Left ventricle myocardium inferior (tissue), 1 donor: ENCODE measurements at regions not wholly inside any gene's neighbourhood (a gene's known extent, or its start where the extent isn't known, plus 50 kb on each side); places are given as distances from the start of the nearest gene placed in this dataset.
"Not testable (repeated sequence)": the region's sequence is repeated elsewhere in the genome, so short reads cannot be mapped to it uniquely, and the experiment has no call there.

ENCODE experiments used
- DNase-seq: peaks from one replicate; pipeline ENCODE4 v3.0.0-alpha.2; 2020
- H3K27ac ChIP-seq: fragments of 200-600 bp; replicated peaks from 2 replicates; pipeline ENCODE4 v1.8.0; 2021
- H3K27me3 ChIP-seq: fragments of 200-600 bp; 2 replicates; pipeline ENCODE4 v1.8.0; 2021; ENCODE audit warnings: low read depth
- H3K36me3 ChIP-seq: fragments of 200-600 bp; 2 replicates; pipeline ENCODE4 v1.8.0; 2021
- H3K4me1 ChIP-seq: fragments of 200-600 bp; 2 replicates; pipeline ENCODE4 v1.8.0; 2021
- H3K4me3 ChIP-seq: fragments of 200-600 bp; 2 replicates; pipeline ENCODE4 v1.8.0; 2021; ENCODE audit warnings: mild to moderate bottlenecking, moderate library complexity
- H3K9me3 ChIP-seq: fragments of 200-600 bp; replicated peaks from 2 replicates; pipeline ENCODE4 v1.8.0; 2021
- intact Hi-C: fragments of 100-400 bp; cut with micrococcal nuclease; formaldehyde crosslinking; loops from one replicate; pipeline ENCODE4 v1.11.0; 2022
- TF ChIP-seq, protein P1 (sequence below): fragments of 200-600 bp; IDR thresholded peaks from 2 replicates; pipeline ENCODE4 v1.8.0; 2021; ENCODE audit warnings: antibody characterized with exemption, mild to moderate bottlenecking, borderline replicate concordance
- donor health status: DM: no; HTN: yes; CAD: no; lungs with severe emphysema.

DNA sequence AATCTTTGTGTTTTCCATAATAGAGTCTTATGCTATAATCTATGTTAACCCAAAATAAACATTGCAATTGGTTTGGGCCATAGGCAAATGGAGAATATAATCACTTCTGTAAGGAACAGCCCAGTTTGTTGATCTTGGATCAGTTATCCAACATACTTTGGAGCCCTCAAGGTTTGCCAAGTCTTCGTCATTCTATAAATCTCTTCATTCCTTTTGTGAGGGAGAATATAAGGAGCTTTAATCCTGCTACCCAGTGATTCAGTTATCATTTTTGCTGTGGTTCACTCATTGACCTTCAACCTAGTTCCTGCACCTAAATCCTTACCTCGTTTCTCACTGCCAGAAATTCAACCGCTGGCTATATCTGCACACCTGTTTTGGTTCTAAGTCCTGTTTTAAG is 500.3 kb upstream of the PTCHD4 start:
- intact Hi-C loops: no loop called here
- DNase-seq: no peak
- no peaks in the 10 kb centered on the region for H3K36me3 ChIP-seq
- H3K4me1 ChIP-seq: no peaks in the 10 kb centered on the region
- H3K4me3 ChIP-seq: no peak overlapping the region
- H3K27me3 ChIP-seq: no peaks in the 10 kb centered on the region
- H3K27ac ChIP-seq: no peak overlapping the region
- TF ChIP-seq, protein P1, sequence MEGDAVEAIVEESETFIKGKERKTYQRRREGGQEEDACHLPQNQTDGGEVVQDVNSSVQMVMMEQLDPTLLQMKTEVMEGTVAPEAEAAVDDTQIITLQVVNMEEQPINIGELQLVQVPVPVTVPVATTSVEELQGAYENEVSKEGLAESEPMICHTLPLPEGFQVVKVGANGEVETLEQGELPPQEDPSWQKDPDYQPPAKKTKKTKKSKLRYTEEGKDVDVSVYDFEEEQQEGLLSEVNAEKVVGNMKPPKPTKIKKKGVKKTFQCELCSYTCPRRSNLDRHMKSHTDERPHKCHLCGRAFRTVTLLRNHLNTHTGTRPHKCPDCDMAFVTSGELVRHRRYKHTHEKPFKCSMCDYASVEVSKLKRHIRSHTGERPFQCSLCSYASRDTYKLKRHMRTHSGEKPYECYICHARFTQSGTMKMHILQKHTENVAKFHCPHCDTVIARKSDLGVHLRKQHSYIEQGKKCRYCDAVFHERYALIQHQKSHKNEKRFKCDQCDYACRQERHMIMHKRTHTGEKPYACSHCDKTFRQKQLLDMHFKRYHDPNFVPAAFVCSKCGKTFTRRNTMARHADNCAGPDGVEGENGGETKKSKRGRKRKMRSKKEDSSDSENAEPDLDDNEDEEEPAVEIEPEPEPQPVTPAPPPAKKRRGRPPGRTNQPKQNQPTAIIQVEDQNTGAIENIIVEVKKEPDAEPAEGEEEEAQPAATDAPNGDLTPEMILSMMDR: no peak
- peaks cover 9% of the 10 kb centered on the region for H3K9me3 ChIP-seq

DNA sequence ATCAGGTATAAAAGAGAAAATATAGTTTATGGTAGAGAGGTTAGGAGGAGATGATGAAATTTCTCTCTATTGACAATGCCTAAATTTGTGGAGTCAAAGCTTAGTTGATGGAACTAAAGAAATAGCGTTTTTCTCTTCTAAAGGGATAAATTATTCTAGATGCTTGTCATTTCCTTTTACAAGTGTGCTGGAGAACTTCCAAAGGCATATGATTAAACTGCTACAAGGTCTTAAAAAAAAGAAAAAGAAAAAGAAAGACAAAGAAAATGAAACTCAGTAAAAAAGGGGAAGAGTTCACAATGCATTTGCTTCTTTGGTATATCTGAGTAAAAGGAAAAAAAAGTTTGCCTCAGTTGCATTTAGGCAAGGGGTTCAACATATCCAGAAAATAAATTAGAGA is 499.8 kb upstream of the PTCHD4 start:
- H3K9me3 ChIP-seq: peaks cover 7% of the 10 kb centered on the region
- no peaks in the 10 kb centered on the region for H3K4me1 ChIP-seq
- DNase-seq: no peak
- H3K27me3 ChIP-seq: no peaks in the 10 kb centered on the region
- no peak overlapping the region for H3K4me3 ChIP-seq
- TF ChIP-seq, protein P1: no peak
- intact Hi-C loops: no loop called here
- no peaks in the 10 kb centered on the region for H3K36me3 ChIP-seq
- H3K27ac ChIP-seq: no peak overlapping the region

DNA sequence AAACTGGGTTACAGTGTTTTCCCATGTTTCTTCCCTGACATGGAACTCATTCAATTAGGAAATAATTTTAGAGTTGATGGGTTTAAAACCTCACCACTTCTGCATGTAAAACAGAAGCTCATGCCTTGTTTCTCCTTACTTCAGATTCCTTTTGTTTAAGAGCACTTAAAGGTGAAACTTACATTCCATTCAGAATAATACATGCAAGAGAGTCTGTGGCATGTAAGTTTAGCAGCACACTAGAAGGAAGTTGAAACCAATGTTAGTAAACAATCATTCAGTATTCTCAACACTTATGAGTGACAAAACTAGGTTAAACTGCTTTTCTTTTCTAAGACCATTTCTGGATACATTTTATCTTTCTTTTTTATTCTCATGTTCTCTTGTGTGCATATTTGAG is 495.6 kb upstream of the PTCHD4 start:
- TF ChIP-seq, protein P1: no peak
- DNase-seq: no peak
- no peaks in the 10 kb centered on the region for H3K27me3 ChIP-seq
- no peaks in the 10 kb centered on the region for H3K4me1 ChIP-seq
- H3K4me3 ChIP-seq: no peak overlapping the region
- H3K27ac ChIP-seq: no peak overlapping the region
- H3K9me3 ChIP-seq: peaks cover 7% of the 10 kb centered on the region
- H3K36me3 ChIP-seq: no peaks in the 10 kb centered on the region
- intact Hi-C loops: no loop called here

DNA sequence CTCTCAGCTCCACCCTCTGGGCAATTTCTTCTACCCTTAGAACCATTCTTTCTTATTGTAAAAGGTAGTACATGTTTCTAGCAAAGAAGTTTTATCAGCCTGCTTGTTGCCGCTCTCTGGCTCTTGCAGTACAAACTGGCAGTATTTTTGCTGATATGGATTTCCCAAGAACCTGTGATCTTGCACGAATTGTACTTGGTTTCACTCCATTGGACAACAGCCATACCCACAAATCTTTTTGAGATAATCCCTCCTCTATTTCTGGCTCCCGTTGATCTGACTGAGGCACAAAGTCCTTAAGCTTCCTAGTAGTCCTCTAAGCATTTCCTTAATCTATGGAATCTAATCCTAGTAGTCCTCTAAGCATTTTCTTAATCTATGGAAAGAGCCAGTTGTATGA is 487.0 kb upstream of the PTCHD4 start:
- H3K27me3 ChIP-seq: no peaks in the 10 kb centered on the region
- intact Hi-C loops: no loop called here
- DNase-seq: no peak
- no peak overlapping the region for H3K27ac ChIP-seq
- no peaks in the 10 kb centered on the region for H3K36me3 ChIP-seq
- no peaks in the 10 kb centered on the region for H3K4me1 ChIP-seq
- H3K4me3 ChIP-seq: no peak overlapping the region
- TF ChIP-seq, protein P1: no peak
- H3K9me3 ChIP-seq: no peaks in the 10 kb centered on the region

DNA sequence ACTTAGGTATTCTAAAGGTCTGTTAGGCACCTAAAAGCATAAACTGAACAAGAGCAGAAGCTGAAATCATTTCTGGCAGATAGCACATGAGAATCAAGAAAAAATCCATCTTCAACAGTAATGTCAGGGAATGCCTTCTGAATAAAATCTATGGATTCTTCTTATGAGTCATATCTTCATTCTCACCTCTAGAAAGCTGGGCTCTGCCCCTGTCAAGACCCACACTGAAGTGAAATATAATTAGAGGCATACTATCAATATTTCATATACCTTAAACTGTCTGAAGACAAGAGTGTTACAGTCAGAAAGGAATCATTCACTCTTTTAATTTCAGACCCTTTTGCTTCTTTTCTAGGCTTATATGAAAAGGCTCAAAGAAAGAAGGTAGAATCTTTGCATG is 485.8 kb upstream of the PTCHD4 start:
- no peaks in the 10 kb centered on the region for H3K27me3 ChIP-seq
- H3K36me3 ChIP-seq: no peaks in the 10 kb centered on the region
- H3K27ac ChIP-seq: no peak overlapping the region
- H3K4me3 ChIP-seq: no peak overlapping the region
- H3K9me3 ChIP-seq: peaks cover under 1% of the 10 kb centered on the region
- intact Hi-C loops: no loop called here
- DNase-seq: no peak
- TF ChIP-seq, protein P1: no peak
- H3K4me1 ChIP-seq: no peaks in the 10 kb centered on the region

DNA sequence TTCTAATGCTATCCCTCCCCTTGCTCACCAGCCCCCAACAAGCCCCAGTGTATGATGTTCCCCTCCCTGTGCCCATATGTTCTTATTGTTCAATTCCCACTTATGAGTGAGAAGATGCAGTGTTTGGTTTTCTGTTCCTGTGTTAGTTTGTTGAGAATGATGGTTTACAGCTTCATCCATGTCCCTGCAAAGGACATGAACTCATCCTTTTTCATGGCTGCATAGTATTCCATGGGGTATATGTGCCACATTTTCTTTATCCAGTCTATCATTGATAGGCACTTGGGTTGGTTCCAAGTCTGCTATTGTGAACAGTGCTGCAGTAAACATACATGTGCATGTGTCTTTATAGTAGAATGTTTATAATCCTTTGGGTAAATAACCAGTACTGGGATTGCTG is 480.2 kb upstream of the PTCHD4 start:
- peaks cover 17% of the 10 kb centered on the region for H3K9me3 ChIP-seq
- DNase-seq, H3K4me3 ChIP-seq, H3K36me3 ChIP-seq, intact Hi-C loops, H3K27ac ChIP-seq, H3K4me1 ChIP-seq, H3K27me3 ChIP-seq: not testable (repeated sequence)
